Endothelial cell of umbilical vein (primary cell): ENCODE measurements at regions not wholly inside any gene's neighbourhood (a gene's known extent, or its start where the extent isn't known, plus 50 kb on each side); places are given as distances from the start of the nearest gene placed in this dataset.

ENCODE experiments used
- CTCF ChIP-seq, 2 donors: IDR thresholded peaks; 1 replicate in 1 of 2; 2 replicates in 1 of 2; pipeline ENCODE4 v1.5.1; 2011; ENCODE audit warnings: low read length in 2 of 2, mild to moderate bottlenecking in 2 of 2, moderate library complexity in 2 of 2, control low read depth in 1 of 2, inconsistent platforms in 1 of 2, low read depth in 1 of 2; ENCODE audit not compliant: insufficient read depth in 1 of 2; ENCODE audit errors: extremely low read depth in 1 of 2
- EZH2 ChIP-seq: IDR thresholded peaks from 2 replicates; pipeline ENCODE4 v1.6.1; 2012; ENCODE audit warnings: borderline replicate concordance, low read depth, mild to moderate bottlenecking, moderate library complexity, low read length, inconsistent platforms; ENCODE audit not compliant: severe bottlenecking
- MYC ChIP-seq: IDR thresholded peaks from one replicate; pipeline ENCODE4 v1.6.1; 2011; ENCODE audit warnings: mild to moderate bottlenecking, low read depth, low read length

DNA sequence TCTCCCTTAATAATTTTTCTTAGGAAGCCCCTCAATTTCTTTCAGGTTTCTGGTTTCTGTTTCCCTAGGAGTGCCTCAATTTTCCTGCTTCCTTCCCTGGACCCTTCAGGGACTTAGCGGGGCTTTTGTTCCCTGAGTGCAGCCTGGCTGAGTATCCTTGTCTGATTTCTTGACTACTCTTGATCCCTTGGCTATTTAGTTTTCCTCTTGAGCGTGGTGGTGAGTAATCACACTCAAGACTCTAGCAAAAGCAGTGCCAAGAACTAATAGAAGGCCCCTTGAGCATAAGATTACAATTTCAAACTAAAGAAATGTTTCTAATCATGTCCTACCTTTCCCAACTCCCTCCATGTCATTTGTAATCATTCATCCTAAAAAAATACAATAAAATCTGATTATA lies 94.3 kb upstream of the C3orf80 start:
- TF ChIP-seq CTCF (IDR thresholded peaks at IDR 0.05; ENCODE audit: extremely low read depth in 1 of 2, insufficient read depth in 1 of 2, low read depth in 1 of 2, low read length in 2 of 2), result no peak
- no peak for TF ChIP-seq EZH2
- TF ChIP-seq MYC, result no peak
